ENCODE measurements at regions not wholly inside any gene's neighbourhood (a gene's known extent, or its start where the extent isn't known, plus 50 kb on each side); places are given as distances from the start of the nearest gene placed in this dataset.

DNA sequence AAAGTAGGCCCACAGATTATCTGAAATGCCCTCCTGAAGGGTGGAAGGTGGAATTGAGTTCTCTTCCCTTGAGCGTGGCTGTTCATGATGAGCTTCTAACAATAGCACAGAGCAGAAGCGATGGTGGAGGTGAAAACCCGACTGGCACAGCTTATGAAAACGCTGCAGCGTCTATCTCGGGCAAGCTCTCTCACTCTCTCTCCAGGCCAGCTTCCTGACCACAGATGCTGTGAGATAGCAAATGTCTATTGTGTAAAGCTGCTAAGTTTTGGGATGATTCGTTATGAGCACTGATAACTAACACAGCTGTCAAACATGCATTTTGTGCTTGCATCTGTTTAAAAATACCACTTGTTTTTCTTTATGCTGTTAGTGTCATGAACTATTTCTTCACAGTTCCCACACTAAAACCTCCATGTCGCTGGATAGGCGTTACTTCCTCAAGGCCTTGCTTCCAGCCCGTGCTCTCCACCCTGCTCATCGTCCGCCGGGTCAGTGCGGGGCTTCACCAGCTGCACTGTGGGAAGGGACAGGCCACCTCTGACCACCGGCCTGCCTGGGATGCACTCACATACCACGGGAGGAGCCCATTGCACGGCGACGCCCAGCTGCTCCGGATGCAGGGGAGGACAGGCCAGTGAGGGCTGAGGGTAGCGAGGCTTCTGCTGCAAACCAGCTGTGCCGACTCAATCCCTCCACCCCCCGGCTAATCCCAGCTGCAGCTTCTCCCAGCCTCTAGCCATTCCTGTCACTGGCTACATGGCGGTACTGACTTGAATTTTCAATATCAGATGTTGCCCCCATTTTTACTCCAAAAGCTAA lies 60.0 kb upstream of the OTOS start:
- H3K27ac ChIP-seq = no peak overlapping the region
- H3K4me2 ChIP-seq (ENCODE audit: unreplicated experiment) = no peak overlapping the region
- H3K9me2 ChIP-seq (ENCODE audit: insufficient read depth) = no peaks in the 10 kb centered on the region
- H3K9ac ChIP-seq = no peak overlapping the region
- no peaks in the 10 kb centered on the region for H3K9me3 ChIP-seq (ENCODE audit: low read depth)
- no peak overlapping the region for H3K4me3 ChIP-seq
- peaks cover 6% of the 10 kb centered on the region; the same call in 1 of the 2 replicates for H3F3A ChIP-seq (ENCODE audit: insufficient read depth)
- no peak overlapping the region for H2AFZ ChIP-seq
- in situ Hi-C loops (cut with MboI) = no loop called here
- peak; percentile 14 for DNase-seq
- no peaks in the 10 kb centered on the region for H4K20me1 ChIP-seq (ENCODE audit: insufficient read depth)
- H3K79me2 ChIP-seq (ENCODE audit: insufficient read depth) = no peaks in the 10 kb centered on the region
- TF ChIP-seq EZH2 (IDR thresholded peaks at IDR 0.05; ENCODE audit: insufficient read depth, poor library complexity, severe bottlenecking) = no peak
- no peaks in the 10 kb centered on the region for H3K36me3 ChIP-seq (ENCODE audit: low read depth)
- H3K4me1 ChIP-seq (ENCODE audit: insufficient read depth) = peaks cover 4% of the 10 kb centered on the region; the same call in 1 of the 2 replicates
- peaks cover 49% of the 10 kb centered on the region for H3K27me3 ChIP-seq (replicated peaks; ENCODE audit: insufficient read depth)
- 24 to 26% methylated on average over 23 to 24 of the region's 24 CpGs for WGBS, 2 experiments (ENCODE audit: low coverage in 1 of 2, low lambda C conversion rate in 2 of 2, missing lambda C conversion rate in 2 of 2)

DNA sequence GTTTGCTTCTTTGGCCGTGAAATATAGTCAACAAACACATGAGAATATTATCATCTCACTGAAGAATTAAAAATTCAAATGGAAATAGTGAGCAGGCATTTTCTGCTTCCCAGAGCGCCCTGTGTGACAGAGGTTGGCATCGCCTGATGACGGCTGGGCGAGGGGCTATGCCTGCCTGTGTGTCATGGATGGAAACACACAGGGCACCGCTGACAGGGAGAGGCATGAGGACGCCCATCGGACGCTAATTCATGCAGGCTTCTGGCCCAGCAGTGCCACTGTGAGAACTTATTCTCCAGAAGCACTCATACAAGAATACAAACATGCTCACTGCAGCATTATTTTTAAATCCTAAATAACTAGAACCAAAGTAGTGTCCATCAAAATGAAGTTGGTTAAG lies 61.4 kb upstream of the OTOS start:
- in situ Hi-C loops (cut with MboI) = no loop called here

DNA sequence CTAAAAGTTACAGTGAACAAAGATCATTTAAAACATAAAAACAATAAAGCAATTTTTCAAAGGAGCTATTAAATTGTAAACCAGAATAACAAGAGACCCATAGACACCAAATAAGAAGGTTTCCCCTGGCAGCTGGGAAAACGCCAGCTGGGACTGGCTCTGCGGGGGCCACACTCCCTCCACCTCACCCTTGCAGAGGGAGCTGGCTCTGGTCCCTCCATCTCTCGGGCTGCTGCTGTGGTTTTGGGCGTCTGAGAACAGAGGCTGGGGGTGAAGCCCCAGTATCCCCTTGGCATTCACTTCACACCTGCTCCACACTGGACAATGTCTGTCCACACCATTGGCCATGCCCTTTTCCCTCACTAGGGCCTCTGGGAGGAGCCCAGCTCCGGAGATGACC lies 62.1 kb upstream of the OTOS start:
- Histone ChIP-seq H3K9ac (no peak overlapping the region), H3K4me3 (no peak overlapping the region), H2AFZ (no peak overlapping the region), H3F3A (ENCODE audit: insufficient read depth) (peaks cover 12% of the 10 kb centered on the region), H3K27ac (no peak overlapping the region), H3K36me3 (ENCODE audit: low read depth) (no peaks in the 10 kb centered on the region), H3K79me2 (ENCODE audit: insufficient read depth) (no peaks in the 10 kb centered on the region), H3K9me3 (ENCODE audit: low read depth) (no peaks in the 10 kb centered on the region), H3K4me2 (ENCODE audit: unreplicated experiment) (no peak overlapping the region), H4K20me1 (ENCODE audit: insufficient read depth) (no peaks in the 10 kb centered on the region), H3K27me3 (replicated peaks; ENCODE audit: insufficient read depth) (peaks cover 42% of the 10 kb centered on the region), H3K4me1 (ENCODE audit: insufficient read depth) (peaks cover 4% of the 10 kb centered on the region; the same call in 1 of the 2 replicates), H3K9me2 (ENCODE audit: insufficient read depth) (no peaks in the 10 kb centered on the region)
- in situ Hi-C loops (cut with MboI) = no loop called here
- TF ChIP-seq EZH2 (IDR thresholded peaks at IDR 0.05; ENCODE audit: insufficient read depth, poor library complexity, severe bottlenecking) (no peak), EZH2phosphoT487 (IDR thresholded peaks at IDR 0.05; ENCODE audit: insufficient read depth, low read depth) (no peak)
- no peak for DNase-seq
- 68 to 71% methylated on average over 5 of the region's 5 CpGs for WGBS, 2 experiments (ENCODE audit: low coverage in 1 of 2, low lambda C conversion rate in 2 of 2, missing lambda C conversion rate in 2 of 2)

More for the DNA sequence above, 61.4 kb upstream of the OTOS start:
- H3K4me1 ChIP-seq (ENCODE audit: insufficient read depth) = peaks cover 4% of the 10 kb centered on the region; the same call in 1 of the 2 replicates
- no peak overlapping the region for H3K9ac ChIP-seq
- no peaks in the 10 kb centered on the region for H3K9me2 ChIP-seq (ENCODE audit: insufficient read depth)
- peaks cover 42% of the 10 kb centered on the region for H3K27me3 ChIP-seq (replicated peaks; ENCODE audit: insufficient read depth)
- H3K4me2 ChIP-seq (ENCODE audit: unreplicated experiment) = no peak overlapping the region
- no peaks in the 10 kb centered on the region for H3K36me3 ChIP-seq (ENCODE audit: low read depth)
- H3F3A ChIP-seq (ENCODE audit: insufficient read depth) = peaks cover 12% of the 10 kb centered on the region
- no peak for TF ChIP-seq EZH2 (IDR thresholded peaks at IDR 0.05; ENCODE audit: insufficient read depth, poor library complexity, severe bottlenecking)
- no peak overlapping the region for H2AFZ ChIP-seq
- no peak overlapping the region for H3K4me3 ChIP-seq
- H3K27ac ChIP-seq = no peak overlapping the region
- no peaks in the 10 kb centered on the region for H4K20me1 ChIP-seq (ENCODE audit: insufficient read depth)
- no peaks in the 10 kb centered on the region for H3K9me3 ChIP-seq (ENCODE audit: low read depth)
- no peak for DNase-seq
- WGBS, 2 experiments (ENCODE audit: low coverage in 1 of 2, low lambda C conversion rate in 2 of 2, missing lambda C conversion rate in 2 of 2) = 55 to 66% methylated on average over 9 of the region's 9 CpGs
- no peaks in the 10 kb centered on the region for H3K79me2 ChIP-seq (ENCODE audit: insufficient read depth)

DNA sequence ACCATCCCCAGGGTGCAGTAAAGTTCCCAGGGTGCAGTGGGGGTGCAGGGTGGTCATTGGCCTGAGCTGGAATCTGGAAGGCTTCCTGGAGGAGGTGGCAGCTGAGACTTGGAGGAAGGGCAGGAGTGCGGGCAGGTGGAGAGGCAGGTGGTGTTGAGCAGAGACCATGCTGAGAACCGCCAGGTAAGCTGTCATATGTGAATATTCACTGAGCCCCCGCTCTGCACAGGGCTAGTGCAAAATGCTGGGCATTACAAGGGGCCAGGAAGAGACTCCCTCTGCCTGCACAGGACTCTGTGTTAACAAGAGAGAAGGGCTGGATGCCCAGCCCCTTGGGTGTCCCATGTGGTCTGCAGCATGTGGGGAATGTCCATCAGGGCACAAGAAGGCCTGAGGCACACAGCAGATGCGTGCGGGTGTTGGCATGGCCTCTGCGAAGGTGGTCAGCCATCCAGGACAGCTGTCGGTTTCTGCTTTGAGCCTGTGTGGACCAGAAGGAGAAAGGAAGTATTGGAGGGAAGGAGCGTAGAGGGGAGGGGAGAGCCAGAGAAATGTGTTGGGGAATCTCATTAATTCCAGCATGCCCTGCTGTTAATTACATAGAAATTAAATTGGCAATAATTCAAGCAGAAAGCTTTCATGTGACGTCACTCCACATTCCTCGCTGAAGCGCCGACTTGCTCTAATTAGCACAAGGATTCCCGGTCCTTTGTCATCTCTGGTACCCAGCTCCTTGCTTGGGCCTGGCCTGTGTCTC lies 62.8 kb upstream of the OTOS start:
- peaks cover 42% of the 10 kb centered on the region for H3K27me3 ChIP-seq (replicated peaks; ENCODE audit: insufficient read depth)
- TF ChIP-seq EZH2phosphoT487 (IDR thresholded peaks at IDR 0.05; ENCODE audit: insufficient read depth, low read depth) = no peak
- no peak for TF ChIP-seq EZH2 (IDR thresholded peaks at IDR 0.05; ENCODE audit: insufficient read depth, poor library complexity, severe bottlenecking)
- H3K9me2 ChIP-seq (ENCODE audit: insufficient read depth) = no peaks in the 10 kb centered on the region
- 20 to 25% methylated on average over 12 to 13 of the region's 13 CpGs for whole genome bisulfite sequencing, 2 experiments (ENCODE audit: low coverage in 1 of 2, low lambda C conversion rate in 2 of 2, missing lambda C conversion rate in 2 of 2)
- no peaks in the 10 kb centered on the region for H3K36me3 ChIP-seq (ENCODE audit: low read depth)
- H3K79me2 ChIP-seq (ENCODE audit: insufficient read depth) = no peaks in the 10 kb centered on the region
- H4K20me1 ChIP-seq (ENCODE audit: insufficient read depth) = no peaks in the 10 kb centered on the region
- H3K4me3 ChIP-seq = no peak overlapping the region
- H3K4me1 ChIP-seq (ENCODE audit: insufficient read depth) = peaks cover 4% of the 10 kb centered on the region; the same call in 1 of the 2 replicates
- no peak overlapping the region for H3K4me2 ChIP-seq (ENCODE audit: unreplicated experiment)
- H3K9me3 ChIP-seq (ENCODE audit: low read depth) = no peaks in the 10 kb centered on the region
- in situ Hi-C loops (cut with MboI) = no loop called here
- no peak for DNase-seq
- H3K27ac ChIP-seq = no peak overlapping the region
- H3K9ac ChIP-seq = no peak overlapping the region
- peaks cover 12% of the 10 kb centered on the region for H3F3A ChIP-seq (ENCODE audit: insufficient read depth)
- H2AFZ ChIP-seq = no peak overlapping the region

All from GM23248 (cell line).